ENCODE measurements at regions not wholly inside any gene's neighbourhood (a gene's known extent, or its start where the extent isn't known, plus 50 kb on each side); places are given as distances from the start of the nearest gene placed in this dataset.
"Not testable (repeated sequence)": the region's sequence is repeated elsewhere in the genome, so short reads cannot be mapped to it uniquely, and the experiment has no call there.

DNA sequence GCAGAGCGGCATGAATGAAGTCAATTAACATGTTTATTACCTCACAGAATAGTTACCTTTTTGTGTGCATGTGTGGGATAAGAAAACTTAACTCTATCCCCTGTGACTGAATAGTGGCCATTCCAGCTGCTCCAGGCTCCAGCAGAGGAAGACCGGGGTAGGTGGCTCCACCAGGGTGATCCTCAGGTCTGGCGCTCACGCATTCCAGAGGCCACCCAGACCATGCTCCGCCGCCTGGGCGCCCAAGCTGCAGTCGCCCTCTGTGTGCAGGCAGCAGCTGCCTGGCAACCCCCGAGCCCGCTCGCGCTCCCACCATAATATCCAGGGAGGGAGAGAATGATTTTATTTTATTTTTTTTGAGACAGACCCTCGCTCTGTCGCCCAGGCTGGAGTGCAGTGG lies 1474.5 kb upstream of the TPTE start:
- not testable (repeated sequence) for DNase-seq (ENCODE audit: low read depth)

DNA sequence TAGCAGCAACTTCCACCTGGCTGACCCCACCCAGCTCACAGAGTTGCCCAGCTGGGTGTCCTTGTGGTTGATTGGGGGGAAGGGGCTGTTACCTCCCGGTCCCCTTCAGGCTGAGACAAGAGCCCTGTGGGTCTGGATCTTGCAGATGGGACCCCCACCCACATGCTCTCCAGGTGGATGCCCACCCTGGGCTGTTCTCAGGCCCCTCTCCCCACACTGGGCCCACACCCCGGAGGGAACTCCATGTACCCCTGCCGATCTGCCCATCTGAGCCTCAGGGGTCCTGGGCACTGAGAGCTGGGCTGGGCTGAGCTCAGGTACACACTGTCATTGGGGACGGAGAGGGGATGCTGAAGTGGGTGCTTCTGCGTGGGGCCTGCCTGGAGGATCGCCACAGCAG lies 1453.9 kb upstream of the TPTE start:
- not testable (repeated sequence) for DNase-seq (ENCODE audit: low read depth)

DNA sequence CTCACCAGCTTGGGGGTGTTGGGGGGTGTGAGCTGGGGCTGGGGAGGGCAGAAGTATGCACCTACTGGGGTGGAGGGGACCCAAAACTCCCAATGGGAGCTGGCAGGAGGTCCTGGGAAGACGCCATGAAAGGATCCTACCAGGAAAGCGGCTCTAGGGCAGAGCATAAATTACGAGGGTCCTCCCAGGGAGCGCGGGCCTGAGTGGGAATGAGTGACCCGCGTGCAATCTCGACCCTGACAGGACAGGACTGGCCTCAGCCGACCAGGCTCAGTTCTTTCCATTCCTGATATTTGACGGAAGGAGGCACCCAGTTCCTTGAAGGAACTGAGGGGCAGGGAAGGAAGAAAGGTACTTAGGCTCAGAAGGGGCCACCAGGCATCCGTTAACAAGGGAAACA lies 1452.8 kb upstream of the TPTE start:
- not testable (repeated sequence) for DNase-seq (ENCODE audit: low read depth)

DNA sequence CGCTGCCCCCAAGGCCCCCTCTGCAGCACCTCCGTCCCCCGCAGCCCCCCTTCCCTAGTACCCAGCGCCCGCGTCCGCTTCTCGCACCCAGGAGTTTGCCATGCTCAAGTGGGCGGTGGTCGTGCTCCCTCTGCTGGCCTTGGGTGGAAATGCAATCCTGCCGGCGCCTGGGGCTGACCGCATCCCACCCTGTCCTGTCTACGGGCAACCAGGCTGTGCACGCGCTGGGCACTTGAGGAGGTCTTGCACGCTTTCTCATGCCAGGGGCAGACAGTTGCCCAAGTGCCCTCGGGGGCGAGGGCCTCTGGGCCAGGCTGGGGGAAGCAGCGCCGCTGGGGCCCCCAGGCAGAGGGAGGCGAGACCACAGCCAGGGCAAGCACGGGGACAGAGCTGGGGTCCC lies 1450.7 kb upstream of the TPTE start:
- DNase-seq (ENCODE audit: low read depth), result not testable (repeated sequence)

DNA sequence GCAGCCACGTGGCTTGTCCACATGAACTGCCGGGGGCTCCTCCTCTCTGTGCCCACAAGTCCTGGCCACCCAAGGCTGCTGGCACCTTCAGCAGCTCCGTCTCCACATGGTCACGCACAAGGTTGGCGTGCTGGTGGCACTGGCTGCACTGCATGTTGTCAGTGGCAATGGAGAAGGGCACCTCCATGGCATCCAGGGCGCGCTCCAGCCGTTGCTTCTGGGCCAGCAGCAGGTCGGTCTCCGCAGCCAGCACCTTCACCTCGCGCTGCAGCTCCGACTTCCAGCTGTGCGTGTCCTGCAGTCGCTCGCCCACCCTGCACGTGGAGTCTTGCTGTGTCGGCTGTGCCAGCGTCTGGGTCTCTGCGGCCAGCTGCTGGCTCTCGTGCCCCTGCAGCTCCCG lies 1448.4 kb upstream of the TPTE start:
- DNase-seq (ENCODE audit: low read depth), result not testable (repeated sequence)

DNA sequence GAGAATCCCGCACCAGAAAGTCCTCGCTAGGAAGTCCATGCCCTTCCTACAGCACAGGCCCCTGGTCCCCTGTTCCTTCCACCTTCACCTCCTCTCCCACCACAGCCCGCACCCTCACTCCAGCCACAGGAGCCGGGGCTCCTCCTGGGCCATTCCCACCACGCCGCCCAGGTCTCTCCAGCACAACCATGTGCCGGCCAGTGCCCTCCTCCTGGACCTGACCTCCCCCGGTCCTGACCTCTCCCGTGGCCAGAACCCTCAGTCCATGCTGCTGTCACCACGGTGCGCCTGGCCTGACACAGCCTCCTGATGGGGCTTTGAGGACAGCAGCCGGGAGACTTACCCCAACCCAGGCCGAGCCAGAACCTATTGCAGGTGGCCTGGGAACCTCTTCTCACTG lies 1446.6 kb upstream of the TPTE start:
- not testable (repeated sequence) for DNase-seq (ENCODE audit: low read depth)

DNA sequence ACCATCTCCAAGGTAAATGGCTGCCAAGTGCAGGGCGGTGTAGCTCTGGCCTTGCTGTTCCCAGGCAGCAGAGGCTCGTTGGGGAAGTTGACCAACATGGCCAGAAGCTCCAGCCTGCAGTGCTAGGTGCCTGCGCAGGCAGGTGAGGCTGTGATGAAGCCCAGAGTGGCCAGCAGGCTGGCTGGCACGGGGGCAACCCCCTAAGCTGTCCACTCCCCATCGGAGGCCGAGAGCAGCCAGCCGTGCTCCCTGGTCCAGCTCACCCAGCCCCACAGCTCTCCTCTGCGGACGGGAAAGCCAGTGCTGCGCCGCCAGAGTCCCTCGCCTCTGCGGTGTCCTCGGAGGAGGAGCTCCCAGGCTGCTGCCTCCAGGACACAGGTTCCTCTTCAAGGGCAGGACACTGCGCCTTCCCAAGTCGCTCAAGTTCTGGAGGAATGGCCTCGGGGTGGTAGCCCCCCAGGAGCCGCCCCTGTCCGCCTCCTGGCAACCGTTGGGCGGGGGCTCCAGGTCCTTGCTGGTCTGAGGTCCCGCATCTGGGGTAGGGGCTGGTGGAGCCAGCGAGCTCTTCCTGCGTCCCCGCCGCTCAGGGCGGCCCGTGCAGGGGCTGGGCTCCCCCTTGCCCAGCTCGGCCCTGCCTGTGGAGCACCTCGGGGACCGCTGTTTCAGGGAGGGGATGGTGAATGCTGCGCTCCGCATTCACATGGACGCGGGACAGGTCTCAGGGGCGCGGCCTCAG lies 1438.1 kb upstream of the TPTE start:
- DNase-seq (ENCODE audit: low read depth), result not testable (repeated sequence)

DNA sequence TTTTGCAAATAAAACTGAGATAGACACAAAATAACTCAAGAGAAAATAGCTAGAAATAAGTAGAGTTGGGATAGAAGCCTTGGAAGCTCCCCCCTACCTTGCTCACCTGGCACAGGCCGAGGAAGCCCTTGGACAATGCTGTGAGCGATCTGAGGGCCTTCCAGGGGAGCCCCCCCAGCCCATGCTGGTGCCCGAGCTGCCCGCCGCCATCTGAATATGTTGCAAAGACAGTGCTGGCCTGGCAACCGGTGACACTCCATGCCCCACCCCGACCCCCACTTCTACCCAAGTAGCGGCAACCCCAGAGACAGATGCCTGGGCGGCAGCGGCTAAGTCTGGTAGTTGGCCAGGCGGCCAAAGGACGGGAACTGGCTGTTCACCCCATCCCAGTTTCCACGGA lies 1435.1 kb upstream of the TPTE start:
- DNase-seq (ENCODE audit: low read depth), result not testable (repeated sequence)

DNA sequence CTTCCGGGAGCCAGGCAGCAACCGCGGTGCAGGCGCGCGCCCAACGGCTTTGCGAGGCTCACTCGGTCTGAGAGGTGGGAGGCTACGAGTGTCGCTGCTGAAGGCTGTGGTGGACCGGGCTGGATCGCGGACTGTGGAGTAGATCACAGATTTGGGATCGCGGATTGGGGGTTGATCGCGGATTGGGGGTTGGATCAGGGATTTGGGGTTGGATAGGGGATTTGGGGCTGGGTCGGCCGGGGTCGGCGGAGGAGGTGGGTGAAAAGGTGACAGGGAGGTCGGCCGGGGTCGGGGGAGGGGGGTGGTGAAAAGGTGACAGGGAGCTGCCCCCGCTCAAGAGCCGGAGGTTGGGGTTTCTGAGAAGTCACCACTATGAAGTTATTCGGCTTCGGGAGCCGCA lies 1433.6 kb upstream of the TPTE start:
- DNase-seq (ENCODE audit: low read depth), result not testable (repeated sequence)

DNA sequence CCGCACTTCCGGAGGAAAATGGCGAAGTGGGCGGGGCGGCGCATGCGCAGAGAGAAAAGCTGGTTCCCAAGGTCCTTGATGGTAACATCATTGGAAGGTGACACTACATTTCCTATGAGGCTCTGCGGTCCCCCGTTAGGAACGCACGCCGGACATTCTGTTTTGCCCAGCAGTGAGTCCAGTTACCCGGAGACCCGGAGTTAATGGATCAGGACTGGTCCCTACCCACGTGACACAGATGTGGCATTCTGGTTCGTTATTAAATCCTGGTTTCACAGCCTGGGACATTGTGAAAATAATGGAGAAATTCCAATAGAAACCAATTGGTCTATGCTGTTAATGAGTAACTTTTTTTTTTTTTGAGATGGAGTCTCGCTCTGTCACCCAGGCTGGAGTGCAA lies 1391.6 kb upstream of the TPTE start:
- DNase-seq (ENCODE audit: low read depth), result not testable (repeated sequence)

DNA sequence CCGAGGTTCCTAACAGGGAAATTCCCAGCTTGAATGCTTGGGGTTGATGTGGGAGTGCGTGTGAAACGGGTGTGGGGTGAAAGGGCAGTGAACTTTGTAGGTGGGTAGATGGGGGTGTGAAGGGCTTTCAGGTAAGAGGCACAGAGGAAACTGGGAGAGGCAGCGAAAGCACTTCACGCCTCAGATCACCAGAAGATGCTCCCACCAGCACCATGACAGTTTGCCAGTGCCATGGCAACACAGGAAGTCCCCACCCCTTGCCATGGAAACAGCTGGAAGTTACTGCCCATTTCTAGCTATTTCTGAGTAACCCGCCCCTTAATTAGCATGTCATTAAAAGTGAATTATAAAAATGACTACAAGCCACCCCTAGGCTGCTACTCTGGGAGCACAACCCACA lies 1390.6 kb upstream of the TPTE start:
- DNase-seq (ENCODE audit: low read depth), result not testable (repeated sequence)

Measured in RPMI7951 (cell line).